Stimulated activated CD8-positive, alpha-beta memory T cell treated with anti-CD3 and anti-CD28 coated beads, Interleukin-12 subunit alpha, Interleukin-12 subunit beta, amount 100 ng/mL, for 24 hours (primary cell): ENCODE measurements at regions not wholly inside any gene's neighbourhood (a gene's known extent, or its start where the extent isn't known, plus 50 kb on each side); places are given as distances from the start of the nearest gene placed in this dataset.
"Not testable (repeated sequence)": the region's sequence is repeated elsewhere in the genome, so short reads cannot be mapped to it uniquely, and the experiment has no call there.

ENCODE experiments used
- DNase-seq: peaks from one replicate; pipeline ENCODE4 v3.0.0-alpha.2; 2020; ENCODE audit errors: extremely low read depth

GRCh38 chr3:18988614-18989229, 159.6 kb upstream of the KCNH8 start:
- DNase-seq = no peak

- DNase-seq = no peak
Observed at GRCh38 chr3:18987862-18988447, 160.4 kb upstream of the KCNH8 start.

- no peak for DNase-seq
Observed at GRCh38 chr3:18987070-18987469, 161.2 kb upstream of the KCNH8 start.

- no peak for DNase-seq
Observed at GRCh38 chr3:18982920-18983319, 165.4 kb upstream of the KCNH8 start.

GRCh38 chr3:18976102-18976501, 172.2 kb upstream of the KCNH8 start:
- not testable (repeated sequence) for DNase-seq

GRCh38 chr3:18968120-18968519, 180.2 kb upstream of the KCNH8 start:
- DNase-seq = no peak

- DNase-seq = no peak
Observed at GRCh38 chr3:18965781-18966180, 182.5 kb upstream of the KCNH8 start.

- no peak for DNase-seq
Observed at GRCh38 chr3:18964640-18965039, 183.7 kb upstream of the KCNH8 start.

- no peak for DNase-seq
Observed at GRCh38 chr3:18951333-18951732, 197.0 kb upstream of the KCNH8 start.

GRCh38 chr3:18946524-18946923, 201.8 kb upstream of the KCNH8 start:
- no peak for DNase-seq

GRCh38 chr3:18937574-18937973, 210.7 kb upstream of the KCNH8 start:
- no peak for DNase-seq

- DNase-seq = no peak
Observed at GRCh38 chr3:18919158-18919557, 229.2 kb upstream of the KCNH8 start.

GRCh38 chr3:18917923-18918322, 230.4 kb upstream of the KCNH8 start:
- DNase-seq = no peak

- DNase-seq = no peak
Observed at GRCh38 chr3:18902081-18902793, 246.1 kb upstream of the KCNH8 start.

- no peak for DNase-seq
Observed at GRCh38 chr3:18901571-18901970, 246.7 kb upstream of the KCNH8 start.

- no peak for DNase-seq
Observed at GRCh38 chr3:18900994-18901393, 247.3 kb upstream of the KCNH8 start.

- no peak for DNase-seq
Observed at GRCh38 chr3:18898911-18899310, 249.4 kb upstream of the KCNH8 start.

- no peak for DNase-seq
Observed at GRCh38 chr3:18892756-18893155, 255.6 kb upstream of the KCNH8 start.

GRCh38 chr3:18892047-18892446, 256.3 kb upstream of the KCNH8 start:
- DNase-seq = no peak

GRCh38 chr3:18891641-18892040, 256.7 kb upstream of the KCNH8 start:
- no peak for DNase-seq

- no peak for DNase-seq
Observed at GRCh38 chr3:18890449-18890848, 257.9 kb upstream of the KCNH8 start.

GRCh38 chr3:18888819-18889218, 259.5 kb upstream of the KCNH8 start:
- DNase-seq = no peak

- no peak for DNase-seq
Observed at GRCh38 chr3:18888370-18888769, 259.9 kb upstream of the KCNH8 start.
